IPS-NIHi7 (cell line): ENCODE measurements at regions not wholly inside any gene's neighbourhood (a gene's known extent, or its start where the extent isn't known, plus 50 kb on each side); places are given as distances from the start of the nearest gene placed in this dataset.
"Not testable (repeated sequence)": the region's sequence is repeated elsewhere in the genome, so short reads cannot be mapped to it uniquely, and the experiment has no call there.

Experiments
- DNase-seq: peaks from one replicate; pipeline ENCODE4 v3.0.0; 2012; ENCODE audit warnings: mixed read lengths; ENCODE audit errors: extremely low spot score

- no peak for DNase-seq
Measured at GRCh38 chr20:54746796-54747195, 271.4 kb downstream of the DOK5 start.

- DNase-seq = no peak
Measured at GRCh38 chr20:54745780-54746179, 270.4 kb downstream of the DOK5 start.

- no peak for DNase-seq
Measured at GRCh38 chr20:54744097-54744496, 268.7 kb downstream of the DOK5 start.

- DNase-seq = no peak
Measured at GRCh38 chr20:54742193-54742592, 266.8 kb downstream of the DOK5 start.

- no peak for DNase-seq
Measured at GRCh38 chr20:54736421-54736820, 261.0 kb downstream of the DOK5 start.

- DNase-seq = no peak
Measured at GRCh38 chr20:54733687-54734086, 258.3 kb downstream of the DOK5 start.

- no peak for DNase-seq
Measured at GRCh38 chr20:54727490-54727889, 252.1 kb downstream of the DOK5 start.

GRCh38 chr20:54726687-54727300 is 251.4 kb downstream of the DOK5 start:
- DNase-seq = no peak

- DNase-seq = not testable (repeated sequence)
Measured at GRCh38 chr20:54725266-54725665, 249.9 kb downstream of the DOK5 start.

GRCh38 chr20:54723723-54724122 is 248.3 kb downstream of the DOK5 start:
- no peak for DNase-seq

GRCh38 chr20:54717983-54718382 is 242.6 kb downstream of the DOK5 start:
- DNase-seq = no peak

- no peak for DNase-seq
Measured at GRCh38 chr20:54716790-54717189, 241.4 kb downstream of the DOK5 start.

- no peak for DNase-seq
Measured at GRCh38 chr20:54716174-54716747, 240.9 kb downstream of the DOK5 start.

GRCh38 chr20:54714817-54715216 is 239.4 kb downstream of the DOK5 start:
- no peak for DNase-seq

GRCh38 chr20:54713727-54714126 is 238.3 kb downstream of the DOK5 start:
- no peak for DNase-seq

GRCh38 chr20:54711071-54711470 is 235.7 kb downstream of the DOK5 start:
- no peak for DNase-seq

- no peak for DNase-seq
Measured at GRCh38 chr20:54710341-54710740, 234.9 kb downstream of the DOK5 start.

GRCh38 chr20:54708229-54708628 is 232.8 kb downstream of the DOK5 start:
- DNase-seq = no peak

- no peak for DNase-seq
Measured at GRCh38 chr20:54707801-54708200, 232.4 kb downstream of the DOK5 start.

GRCh38 chr20:54706581-54706980 is 231.2 kb downstream of the DOK5 start:
- DNase-seq = no peak

GRCh38 chr20:54704032-54704635 is 228.7 kb downstream of the DOK5 start:
- no peak for DNase-seq
